ENCODE measurements at regions not wholly inside any gene's neighbourhood (a gene's known extent, or its start where the extent isn't known, plus 50 kb on each side); places are given as distances from the start of the nearest gene placed in this dataset.

DNA sequence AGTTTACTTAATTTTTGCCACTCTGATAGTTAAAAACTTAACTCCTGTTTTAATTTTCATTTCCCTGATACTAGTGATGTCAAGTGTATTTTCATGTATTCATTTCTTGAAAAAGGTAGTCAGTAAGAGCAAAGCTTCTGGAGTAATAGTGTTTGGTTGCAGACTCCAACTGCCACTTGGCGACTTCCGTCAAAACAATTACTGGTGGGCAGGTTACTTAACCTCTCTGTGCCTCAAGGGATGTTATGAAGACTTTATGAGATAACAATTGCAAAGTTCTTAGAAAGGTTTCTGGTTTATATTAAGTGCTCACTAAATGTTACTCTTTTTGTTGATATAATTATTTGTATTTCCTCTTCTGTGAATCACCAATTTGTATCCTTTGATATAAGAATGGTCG is 129.7 kb downstream of the NFKBIZ start:
- H3K27ac Mint-ChIP-seq (ENCODE audit: unreplicated experiment), result no peak overlapping the region
- no peaks in the 10 kb centered on the region for H3K36me3 Mint-ChIP-seq (ENCODE audit: low read depth, unreplicated experiment)
- no peaks in the 10 kb centered on the region for H3K9me3 Mint-ChIP-seq (ENCODE audit: unreplicated experiment)
- DNase-seq (ENCODE audit: low spot score), result no peak
- no peak overlapping the region for H3K4me3 Mint-ChIP-seq (ENCODE audit: unreplicated experiment)
- no peaks in the 10 kb centered on the region for H3K4me1 Mint-ChIP-seq (ENCODE audit: unreplicated experiment)
- no peak for TF ChIP-seq CTCF (IDR thresholded peaks at IDR 0.05; ENCODE audit: unreplicated experiment)
- H3K27me3 Mint-ChIP-seq (ENCODE audit: unreplicated experiment), result no peaks in the 10 kb centered on the region

DNA sequence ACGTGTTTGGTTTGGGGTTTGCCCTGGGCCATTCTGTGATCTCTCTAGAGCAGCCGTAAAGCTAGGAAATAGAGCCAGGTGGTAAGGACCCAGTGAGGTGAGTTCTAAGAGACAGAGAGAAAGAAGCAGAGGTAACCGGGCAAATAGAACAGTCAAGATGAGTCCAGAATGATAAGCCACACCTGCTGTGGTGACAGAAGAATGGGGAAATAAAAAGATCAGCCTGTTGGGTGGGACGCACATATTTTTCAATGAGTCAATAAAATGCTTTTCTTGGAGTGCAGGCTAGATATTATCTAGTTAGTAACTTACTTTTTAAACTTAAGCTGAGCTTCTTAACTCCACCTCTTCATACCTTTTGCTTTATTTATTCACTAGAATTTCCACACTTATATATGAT is 135.0 kb downstream of the NFKBIZ start:
- no peaks in the 10 kb centered on the region for H3K36me3 Mint-ChIP-seq (ENCODE audit: low read depth, unreplicated experiment)
- H3K9me3 Mint-ChIP-seq (ENCODE audit: unreplicated experiment), result no peaks in the 10 kb centered on the region
- H3K4me1 Mint-ChIP-seq (ENCODE audit: unreplicated experiment), result no peaks in the 10 kb centered on the region
- no peaks in the 10 kb centered on the region for H3K27me3 Mint-ChIP-seq (ENCODE audit: unreplicated experiment)
- TF ChIP-seq CTCF (IDR thresholded peaks at IDR 0.05; ENCODE audit: unreplicated experiment), result no peak
- no peak overlapping the region for H3K27ac Mint-ChIP-seq (ENCODE audit: unreplicated experiment)
- DNase-seq (ENCODE audit: low spot score), result no peak
- no peak overlapping the region for H3K4me3 Mint-ChIP-seq (ENCODE audit: unreplicated experiment)

GRCh38 chr3:101988596-101988995 is 139.3 kb downstream of the NFKBIZ start:
- no peak for DNase-seq (ENCODE audit: low spot score)
- no peaks in the 10 kb centered on the region for H3K4me1 Mint-ChIP-seq (ENCODE audit: unreplicated experiment)
- H3K36me3 Mint-ChIP-seq (ENCODE audit: low read depth, unreplicated experiment), result no peaks in the 10 kb centered on the region
- H3K27ac Mint-ChIP-seq (ENCODE audit: unreplicated experiment), result no peak overlapping the region
- no peak overlapping the region for H3K4me3 Mint-ChIP-seq (ENCODE audit: unreplicated experiment)
- H3K9me3 Mint-ChIP-seq (ENCODE audit: unreplicated experiment), result no peaks in the 10 kb centered on the region
- no peaks in the 10 kb centered on the region for H3K27me3 Mint-ChIP-seq (ENCODE audit: unreplicated experiment)
- no peak for TF ChIP-seq CTCF (IDR thresholded peaks at IDR 0.05; ENCODE audit: unreplicated experiment)

DNA sequence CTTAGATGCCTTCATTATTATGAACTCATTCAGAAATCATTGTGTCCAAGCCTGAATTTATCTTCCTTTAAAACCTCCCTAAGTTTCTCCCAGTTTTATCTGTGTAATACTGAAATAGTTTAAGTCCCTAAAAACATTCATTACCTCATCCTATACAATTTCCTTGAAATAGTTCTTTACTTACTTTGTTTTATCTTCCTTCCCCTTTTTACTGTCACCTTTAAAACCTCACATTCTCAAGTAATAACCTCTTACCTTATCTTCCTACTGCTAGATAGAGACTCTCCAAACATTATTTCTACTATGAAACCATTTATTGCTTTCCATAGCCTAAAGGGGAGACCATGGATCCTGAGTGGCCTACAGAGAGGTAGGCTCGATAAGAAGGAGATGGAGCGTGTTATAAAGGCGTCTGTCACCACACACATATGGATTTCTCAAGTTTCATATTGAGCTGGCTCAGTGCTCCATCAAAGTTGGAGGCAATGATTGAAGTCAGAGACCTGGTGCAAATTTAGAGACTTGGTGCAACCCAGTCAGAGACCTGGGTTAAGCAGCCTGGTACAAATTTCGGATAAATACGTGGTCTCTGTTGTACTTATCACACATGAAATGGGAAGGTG is 140.4 kb downstream of the NFKBIZ start:
- DNase-seq (ENCODE audit: low spot score), result no peak
- TF ChIP-seq CTCF (IDR thresholded peaks at IDR 0.05; ENCODE audit: unreplicated experiment), result no peak
- Mint-ChIP-seq H3K27ac (ENCODE audit: unreplicated experiment) (no peak overlapping the region), H3K4me3 (ENCODE audit: unreplicated experiment) (no peak overlapping the region), H3K4me1 (ENCODE audit: unreplicated experiment) (no peaks in the 10 kb centered on the region), H3K36me3 (ENCODE audit: low read depth, unreplicated experiment) (no peaks in the 10 kb centered on the region), H3K9me3 (ENCODE audit: unreplicated experiment) (no peaks in the 10 kb centered on the region), H3K27me3 (ENCODE audit: unreplicated experiment) (no peaks in the 10 kb centered on the region)

GRCh38 chr3:101992863-101993262 is 143.5 kb downstream of the NFKBIZ start:
- DNase-seq (ENCODE audit: low spot score), result no peak
- H3K4me3 Mint-ChIP-seq (ENCODE audit: unreplicated experiment), result no peak overlapping the region
- no peaks in the 10 kb centered on the region for H3K27me3 Mint-ChIP-seq (ENCODE audit: unreplicated experiment)
- H3K36me3 Mint-ChIP-seq (ENCODE audit: low read depth, unreplicated experiment), result no peaks in the 10 kb centered on the region
- no peaks in the 10 kb centered on the region for H3K4me1 Mint-ChIP-seq (ENCODE audit: unreplicated experiment)
- H3K27ac Mint-ChIP-seq (ENCODE audit: unreplicated experiment), result no peak overlapping the region
- no peaks in the 10 kb centered on the region for H3K9me3 Mint-ChIP-seq (ENCODE audit: unreplicated experiment)
- no peak for TF ChIP-seq CTCF (IDR thresholded peaks at IDR 0.05; ENCODE audit: unreplicated experiment)
